Trophoblast cell (in vitro differentiated cells and primary cell): ENCODE measurements at regions not wholly inside any gene's neighbourhood (a gene's known extent, or its start where the extent isn't known, plus 50 kb on each side); places are given as distances from the start of the nearest gene placed in this dataset.

Experiments
- DNase-seq, 2 donors: peaks; one replicate each; pipeline ENCODE4 v3.0.0-alpha.2; 2016
- H2AFZ ChIP-seq: 2 replicates; pipeline ENCODE4 v1.6.1; 2013; ENCODE audit warnings: low read length, moderate library complexity, mild to moderate bottlenecking; ENCODE audit not compliant: insufficient read depth, poor library complexity
- H2AK5ac ChIP-seq: 2 replicates; pipeline ENCODE4 v1.6.1; 2013; ENCODE audit warnings: mild to moderate bottlenecking, low read length
- H2BK120ac ChIP-seq: 2 replicates; pipeline ENCODE4 v1.6.1; 2013; ENCODE audit warnings: low read length, mild to moderate bottlenecking, moderate library complexity; ENCODE audit not compliant: insufficient read depth, poor library complexity
- H2BK12ac ChIP-seq: 2 replicates; pipeline ENCODE4 v1.6.1; 2013; ENCODE audit warnings: mild to moderate bottlenecking, low read length, moderate library complexity
- H2BK5ac ChIP-seq: 2 replicates; pipeline ENCODE4 v1.6.1; 2013; ENCODE audit warnings: low read length, low read depth, moderate library complexity, mild to moderate bottlenecking; ENCODE audit not compliant: poor library complexity
- H3K14ac ChIP-seq: 2 replicates; pipeline ENCODE4 v1.6.1; 2013; ENCODE audit warnings: mild to moderate bottlenecking, low read length
- H3K18ac ChIP-seq: 2 replicates; pipeline ENCODE4 v1.6.1; 2013; ENCODE audit warnings: mild to moderate bottlenecking, low read length
- H3K23ac ChIP-seq: 2 replicates; pipeline ENCODE4 v1.6.1; 2013; ENCODE audit warnings: low read length
- H3K27ac ChIP-seq: 2 replicates; pipeline ENCODE4 v1.5.1; 2013; ENCODE audit warnings: low read depth, mild to moderate bottlenecking, inconsistent platforms, low read length, moderate library complexity
- H3K27me3 ChIP-seq: 2 replicates; pipeline ENCODE4 v1.6.1; 2013; ENCODE audit warnings: inconsistent platforms, mild to moderate bottlenecking, low read length, moderate library complexity; ENCODE audit not compliant: insufficient read depth
- H3K36me3 ChIP-seq, 2 experiments: 1 replicate in 1 of 2; 2 replicates in 1 of 2; pipeline ENCODE4 v1.6.1; 2013; ENCODE audit warnings: low read length in 2 of 2, mild to moderate bottlenecking in 2 of 2, moderate library complexity in 1 of 2; ENCODE audit not compliant: insufficient read depth in 2 of 2, control insufficient read depth in 1 of 2
- H3K4ac ChIP-seq: 2 replicates; pipeline ENCODE4 v1.6.1; 2013; ENCODE audit warnings: low read depth, mild to moderate bottlenecking, low read length, moderate library complexity
- H3K4me1 ChIP-seq, 2 experiments: 1 replicate in 1 of 2; 2 replicates in 1 of 2; pipeline ENCODE4 v1.6.1; 2013; ENCODE audit warnings: low read length in 2 of 2, mild to moderate bottlenecking in 2 of 2, moderate library complexity in 1 of 2; ENCODE audit not compliant: insufficient read depth in 2 of 2, control insufficient read depth in 1 of 2
- H3K4me2 ChIP-seq: 2 replicates; pipeline ENCODE4 v1.6.1; 2013; ENCODE audit warnings: inconsistent platforms, mild to moderate bottlenecking, low read length, moderate library complexity
- H3K4me3 ChIP-seq: 2 replicates; pipeline ENCODE4 v1.5.1; 2013; ENCODE audit warnings: mild to moderate bottlenecking, low read depth, low read length, inconsistent platforms
- H3K79me1 ChIP-seq: one replicate; pipeline ENCODE4 v1.6.1; 2013; ENCODE audit warnings: low read length
- H3K79me2 ChIP-seq: 2 replicates; pipeline ENCODE4 v1.6.1; 2013; ENCODE audit warnings: low read length, mild to moderate bottlenecking; ENCODE audit not compliant: control insufficient read depth, insufficient read depth, poor library complexity
- H3K9ac ChIP-seq: 2 replicates; pipeline ENCODE4 v1.6.1; 2013; ENCODE audit warnings: mild to moderate bottlenecking, low read length
- H3K9me3 ChIP-seq: 2 replicates; pipeline ENCODE4 v1.6.1; 2013; ENCODE audit warnings: low read depth, mild to moderate bottlenecking, control low read depth, inconsistent platforms, low read length; ENCODE audit not compliant: insufficient read depth
- H4K12ac ChIP-seq: 2 replicates; pipeline ENCODE4 v1.6.1; 2013; ENCODE audit warnings: low read depth, mild to moderate bottlenecking, low read length, moderate library complexity
- H4K8ac ChIP-seq: 2 replicates; pipeline ENCODE4 v1.6.1; 2013; ENCODE audit warnings: low read depth, mild to moderate bottlenecking, low read length, moderate library complexity
- H4K91ac ChIP-seq: one replicate; pipeline ENCODE4 v1.6.1; 2013; ENCODE audit warnings: low read depth, mild to moderate bottlenecking, low read length, moderate library complexity
- WGBS: extraction: QIAGEN DNeasy Blood & Tissue Kit; methylation state at CpG from one replicate; pipeline ENCODE4 v1.1.7; 2013; ENCODE audit warnings: missing lambda C conversion rate; ENCODE audit not compliant: insufficient read length, insufficient coverage; ENCODE audit errors: extremely low coverage; 5-methylcytosine and 5-hydroxymethylcytosine counted together

DNA sequence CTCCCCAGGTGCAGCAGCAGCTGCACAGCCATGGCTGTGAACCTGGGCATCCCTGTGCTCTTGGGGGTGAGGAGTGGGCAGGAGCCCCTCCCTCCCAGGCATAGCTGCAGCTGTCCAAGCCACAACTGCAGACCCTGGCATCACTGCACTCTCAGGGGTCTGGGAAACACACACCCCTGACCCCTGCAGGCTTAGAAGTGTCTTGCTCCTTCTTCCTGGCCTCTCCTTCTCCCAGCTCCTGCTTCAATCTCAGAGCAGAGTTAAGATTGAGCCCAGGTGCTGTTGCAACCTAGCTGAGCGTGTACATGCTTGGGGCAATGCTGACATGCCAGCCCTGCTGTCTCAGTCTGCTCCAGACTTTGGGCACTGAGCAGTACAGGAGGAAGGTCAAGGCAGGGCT, 833.6 kb downstream of the FLRT2 start:
- no peak overlapping the region for H2AK5ac ChIP-seq
- no peak overlapping the region for H3K14ac ChIP-seq
- WGBS, result no CpG with 5 or more reads among the region's 1 CpG
- no peak overlapping the region for H4K8ac ChIP-seq
- no peak overlapping the region for H4K91ac ChIP-seq
- H3K79me1 ChIP-seq, result no peaks in the 10 kb centered on the region
- no peaks in the 10 kb centered on the region for H3K36me3 ChIP-seq
- H3K4me1 ChIP-seq, result no peaks in the 10 kb centered on the region
- H2BK5ac ChIP-seq, result no peak overlapping the region
- H3K27ac ChIP-seq, result no peak overlapping the region
- no peak overlapping the region for H3K9ac ChIP-seq
- H2AFZ ChIP-seq, result no peak overlapping the region
- H3K79me2 ChIP-seq, result no peaks in the 10 kb centered on the region
- H3K23ac ChIP-seq, result no peak overlapping the region
- H3K18ac ChIP-seq, result no peak overlapping the region
- H3K27me3 ChIP-seq, result no peaks in the 10 kb centered on the region
- no peak overlapping the region for H2BK120ac ChIP-seq
- H3K4me2 ChIP-seq, result no peak overlapping the region
- no peaks in the 10 kb centered on the region for H3K9me3 ChIP-seq
- H3K4ac ChIP-seq, result no peak overlapping the region
- DNase-seq, result no peak
- H4K12ac ChIP-seq, result no peak overlapping the region
- H2BK12ac ChIP-seq, result no peak overlapping the region
- H3K4me3 ChIP-seq, result no peak overlapping the region

DNA sequence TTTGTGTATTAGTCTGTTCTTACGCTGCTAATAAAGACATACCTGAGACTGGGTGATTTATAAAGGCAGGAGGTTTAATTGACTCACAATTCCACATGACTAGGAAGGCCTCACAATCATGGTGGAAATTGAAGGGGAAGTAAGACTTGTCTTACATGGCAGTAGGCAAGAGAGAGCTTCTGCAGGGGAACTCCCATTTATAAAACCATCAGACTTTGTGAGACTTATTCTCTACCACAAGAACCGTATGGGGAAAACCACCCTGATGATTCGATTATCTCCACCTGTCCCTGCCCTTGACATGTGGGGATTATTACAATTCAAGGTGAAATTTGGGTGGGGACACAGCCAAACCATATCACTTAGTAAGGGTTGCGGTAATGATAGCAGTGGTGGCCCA, 833.1 kb downstream of the FLRT2 start:
- Histone ChIP-seq H2AK5ac (no peak overlapping the region), H2BK120ac (no peak overlapping the region), H3K14ac (no peak overlapping the region), H4K91ac (no peak overlapping the region), H2AFZ (no peak overlapping the region), H3K9ac (no peak overlapping the region), H4K8ac (no peak overlapping the region), H3K4me2 (no peak overlapping the region), H2BK12ac (no peak overlapping the region), H4K12ac (no peak overlapping the region), H3K9me3 (no peaks in the 10 kb centered on the region), H3K23ac (no peak overlapping the region), H3K18ac (no peak overlapping the region), H3K4me3 (no peak overlapping the region), H3K4ac (no peak overlapping the region), H3K36me3 (no peaks in the 10 kb centered on the region), H3K27me3 (no peaks in the 10 kb centered on the region), H3K4me1 (no peaks in the 10 kb centered on the region), H3K79me1 (no peaks in the 10 kb centered on the region), H3K27ac (no peak overlapping the region), H2BK5ac (no peak overlapping the region), H3K79me2 (no peaks in the 10 kb centered on the region)
- no peak for DNase-seq
- WGBS, result no CpG with 5 or more reads among the region's 4 CpGs

DNA sequence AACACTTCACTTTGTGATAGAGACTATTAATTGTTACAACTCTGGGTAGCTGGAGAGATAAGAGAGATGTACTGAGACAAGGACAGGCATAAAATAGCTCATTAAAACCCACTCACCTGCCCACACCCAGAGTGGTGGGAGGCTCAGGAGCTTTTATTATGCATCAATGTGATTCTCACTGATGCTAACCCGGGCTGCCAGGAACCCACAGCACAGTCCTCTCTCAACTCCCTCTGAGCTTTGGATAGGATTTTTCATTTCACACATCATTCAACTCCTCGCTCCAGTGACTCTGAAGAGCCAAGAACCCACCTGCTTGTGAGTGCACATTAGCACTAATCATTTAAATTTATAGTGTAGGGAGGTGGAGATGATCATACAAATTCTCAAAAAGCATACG, 827.9 kb downstream of the FLRT2 start:
- H4K8ac ChIP-seq, result no peak overlapping the region
- H3K4me1 ChIP-seq, result no peaks in the 10 kb centered on the region
- H2BK5ac ChIP-seq, result no peak overlapping the region
- H3K23ac ChIP-seq, result no peak overlapping the region
- no peak overlapping the region for H3K4me2 ChIP-seq
- H3K79me2 ChIP-seq, result no peaks in the 10 kb centered on the region
- no peaks in the 10 kb centered on the region for H3K36me3 ChIP-seq
- H3K27ac ChIP-seq, result no peak overlapping the region
- no peak overlapping the region for H2AK5ac ChIP-seq
- H3K18ac ChIP-seq, result no peak overlapping the region
- no peak overlapping the region for H2BK12ac ChIP-seq
- H4K12ac ChIP-seq, result no peak overlapping the region
- H4K91ac ChIP-seq, result no peak overlapping the region
- no peak overlapping the region for H3K9ac ChIP-seq
- H3K4me3 ChIP-seq, result no peak overlapping the region
- H3K27me3 ChIP-seq, result no peaks in the 10 kb centered on the region
- H3K79me1 ChIP-seq, result no peaks in the 10 kb centered on the region
- WGBS, result no CpG with 5 or more reads among the region's 3 CpGs
- H3K14ac ChIP-seq, result no peak overlapping the region
- H3K4ac ChIP-seq, result no peak overlapping the region
- DNase-seq, result no peak
- H2BK120ac ChIP-seq, result no peak overlapping the region
- H2AFZ ChIP-seq, result no peak overlapping the region
- no peaks in the 10 kb centered on the region for H3K9me3 ChIP-seq

DNA sequence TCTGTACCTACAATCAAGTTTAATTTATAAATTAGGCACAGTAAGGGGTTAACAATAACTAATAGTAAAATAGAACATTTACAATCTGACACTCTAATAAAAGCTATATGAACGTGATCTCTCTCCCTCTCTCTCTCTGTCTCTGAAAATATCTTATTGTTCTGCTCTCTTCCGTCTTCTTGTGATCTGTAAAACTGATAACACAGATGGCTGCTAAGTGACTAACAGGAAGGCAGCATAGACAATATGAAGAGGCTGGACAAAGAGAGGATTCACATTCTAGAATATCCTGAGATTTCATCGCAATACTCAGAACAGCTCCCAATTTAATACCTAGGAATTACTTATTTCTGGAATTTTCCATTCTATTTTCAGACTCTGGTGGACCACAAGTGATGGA, 827.2 kb downstream of the FLRT2 start:
- Histone ChIP-seq H3K4me3 (no peak overlapping the region), H4K12ac (no peak overlapping the region), H2BK5ac (no peak overlapping the region), H4K91ac (no peak overlapping the region), H3K79me2 (no peaks in the 10 kb centered on the region), H3K9ac (no peak overlapping the region), H3K36me3 (no peaks in the 10 kb centered on the region), H2BK12ac (no peak overlapping the region), H3K4me1 (no peaks in the 10 kb centered on the region), H3K18ac (no peak overlapping the region), H3K23ac (no peak overlapping the region), H3K4ac (no peak overlapping the region), H3K27ac (no peak overlapping the region), H4K8ac (no peak overlapping the region), H3K79me1 (no peaks in the 10 kb centered on the region), H3K14ac (no peak overlapping the region), H3K4me2 (no peak overlapping the region), H2AK5ac (no peak overlapping the region), H2AFZ (no peak overlapping the region), H3K9me3 (no peaks in the 10 kb centered on the region), H3K27me3 (no peaks in the 10 kb centered on the region), H2BK120ac (no peak overlapping the region)
- DNase-seq, result no peak
- WGBS, result no CpG with 5 or more reads among the region's 3 CpGs
